GM19395 (cell line): ENCODE measurements at regions not wholly inside any gene's neighbourhood (a gene's known extent, or its start where the extent isn't known, plus 50 kb on each side); places are given as distances from the start of the nearest gene placed in this dataset.
"Not testable (repeated sequence)": the region's sequence is repeated elsewhere in the genome, so short reads cannot be mapped to it uniquely, and the experiment has no call there.

ENCODE experiments used
- ATAC-seq: cut with Tn5 transposase; IDR thresholded peaks from one replicate; pipeline ENCODE4 v1.9.1; 2021; ENCODE audit warnings: mild to moderate bottlenecking, moderate library complexity; ENCODE audit not compliant: unreplicated experiment

- no peak for ATAC-seq
These were observed 413.1 kb upstream of the AUTS2 start for GRCh38 chr7:69185170-69185569.

GRCh38 chr7:69186974-69187373, 411.3 kb upstream of the AUTS2 start:
- ATAC-seq = no peak

GRCh38 chr7:69187824-69188333, 410.4 kb upstream of the AUTS2 start:
- no peak for ATAC-seq

- no peak for ATAC-seq
These were observed 408.9 kb upstream of the AUTS2 start for GRCh38 chr7:69189406-69189805.

- no peak for ATAC-seq
These were observed 408.2 kb upstream of the AUTS2 start for GRCh38 chr7:69190025-69190424.

GRCh38 chr7:69190763-69191162, 407.5 kb upstream of the AUTS2 start:
- no peak for ATAC-seq

- ATAC-seq = no peak
These were observed 406.1 kb upstream of the AUTS2 start for GRCh38 chr7:69192134-69192533.

GRCh38 chr7:69193061-69193460, 405.2 kb upstream of the AUTS2 start:
- no peak for ATAC-seq

- ATAC-seq = no peak
These were observed 401.7 kb upstream of the AUTS2 start for GRCh38 chr7:69196593-69196992.

GRCh38 chr7:69198250-69198649, 400.0 kb upstream of the AUTS2 start:
- ATAC-seq = no peak

GRCh38 chr7:69199041-69199440, 399.2 kb upstream of the AUTS2 start:
- no peak for ATAC-seq

GRCh38 chr7:69199661-69200060, 398.6 kb upstream of the AUTS2 start:
- no peak for ATAC-seq

GRCh38 chr7:69203871-69204270, 394.4 kb upstream of the AUTS2 start:
- ATAC-seq = no peak

GRCh38 chr7:69204943-69205342, 393.3 kb upstream of the AUTS2 start:
- no peak for ATAC-seq

- ATAC-seq = no peak
These were observed 392.7 kb upstream of the AUTS2 start for GRCh38 chr7:69205581-69205980.

- no peak for ATAC-seq
These were observed 390.0 kb upstream of the AUTS2 start for GRCh38 chr7:69208276-69208675.

- no peak for ATAC-seq
These were observed 389.4 kb upstream of the AUTS2 start for GRCh38 chr7:69208848-69209247.

- no peak for ATAC-seq
These were observed 386.9 kb upstream of the AUTS2 start for GRCh38 chr7:69211336-69211735.

- ATAC-seq = no peak
These were observed 386.5 kb upstream of the AUTS2 start for GRCh38 chr7:69211739-69212138.

- no peak for ATAC-seq
These were observed 384.4 kb upstream of the AUTS2 start for GRCh38 chr7:69213878-69214277.

GRCh38 chr7:69215516-69215915, 382.8 kb upstream of the AUTS2 start:
- not testable (repeated sequence) for ATAC-seq

GRCh38 chr7:69217516-69218350, 380.5 kb upstream of the AUTS2 start:
- ATAC-seq = no peak

- ATAC-seq = no peak
These were observed 379.7 kb upstream of the AUTS2 start for GRCh38 chr7:69218576-69218975.
